GM21423 (cell line): ENCODE measurements at regions not wholly inside any gene's neighbourhood (a gene's known extent, or its start where the extent isn't known, plus 50 kb on each side); places are given as distances from the start of the nearest gene placed in this dataset.
"Not testable (repeated sequence)": the region's sequence is repeated elsewhere in the genome, so short reads cannot be mapped to it uniquely, and the experiment has no call there.

Experiments used
- ATAC-seq: cut with Tn5 transposase; IDR thresholded peaks from one replicate; pipeline ENCODE4 v1.9.1; 2021; ENCODE audit warnings: mild to moderate bottlenecking, moderate library complexity; ENCODE audit not compliant: unreplicated experiment

DNA sequence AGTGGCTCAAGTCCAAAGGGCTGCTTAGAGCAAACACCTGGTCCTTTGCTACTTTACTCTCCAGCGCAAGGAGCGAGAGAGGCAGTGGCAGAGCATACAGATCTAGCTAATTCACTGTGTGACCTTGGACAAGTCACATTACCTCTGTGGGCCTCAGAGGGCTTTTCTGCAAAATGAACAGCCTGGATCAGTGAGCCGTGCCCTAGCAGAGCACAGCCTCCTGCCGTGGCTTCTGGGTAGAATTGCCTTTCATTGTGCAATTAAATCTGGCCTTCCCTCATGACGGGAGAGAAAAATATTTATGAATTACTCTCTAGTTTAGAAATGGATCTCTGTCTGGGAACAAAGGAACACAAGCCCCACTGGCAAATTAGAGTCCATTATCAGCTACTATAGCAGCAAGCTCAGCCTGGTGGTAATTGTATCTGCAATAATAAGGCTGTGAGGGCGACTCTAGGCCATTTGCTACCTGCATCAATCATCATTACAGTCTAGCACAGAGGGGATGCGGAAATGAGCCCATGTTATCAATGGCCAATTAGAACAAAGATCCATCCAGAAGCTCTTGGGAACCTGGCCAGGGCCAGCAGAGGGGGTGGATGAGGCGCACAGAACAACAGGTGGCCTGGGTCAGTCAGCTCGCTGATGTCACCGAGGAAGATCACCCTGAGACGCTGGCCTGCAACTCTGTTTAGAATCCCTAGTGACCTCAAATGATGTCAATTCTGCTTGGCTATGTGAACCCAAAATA, 114.2 kb upstream of the LY86 start:
- ATAC-seq: no peak

DNA sequence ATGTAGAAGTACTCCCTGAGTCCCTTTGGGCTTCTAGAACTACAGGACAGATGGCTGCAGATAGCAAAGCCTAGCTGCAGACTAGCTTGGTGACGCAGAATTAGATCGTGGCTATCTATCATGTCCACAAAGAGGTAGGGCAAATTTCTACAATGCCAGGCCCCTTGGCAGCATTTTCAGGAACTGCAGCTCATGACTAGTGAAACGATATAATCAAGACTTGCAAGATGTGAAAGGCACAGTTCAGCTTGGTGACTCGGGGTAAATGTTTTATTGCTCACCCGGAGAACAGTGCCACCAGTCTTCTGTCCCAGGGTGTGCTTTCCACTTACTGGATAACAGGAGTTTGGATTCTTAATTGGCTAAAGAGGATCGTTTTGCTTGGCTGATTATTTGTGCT, 108.7 kb upstream of the LY86 start:
- ATAC-seq: no peak

DNA sequence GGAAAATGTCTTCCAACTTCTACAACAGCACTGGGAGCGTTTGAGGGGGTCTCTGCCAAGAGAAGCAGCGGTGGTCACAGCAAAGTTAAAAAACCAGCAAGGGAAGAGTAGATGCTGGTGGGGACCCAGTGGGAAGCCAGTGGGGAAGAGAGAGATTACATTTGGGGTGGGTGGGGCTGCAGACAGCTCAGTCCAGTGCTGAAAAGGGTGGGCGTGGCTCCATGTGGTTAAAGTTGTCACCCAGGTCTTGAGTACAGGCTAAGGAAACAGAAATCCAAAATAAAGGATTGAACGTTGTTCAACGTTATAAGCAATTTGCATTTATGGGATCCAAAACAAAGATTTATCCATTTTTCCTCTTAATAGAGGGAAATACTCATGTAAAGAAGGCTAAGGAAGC, 106.3 kb upstream of the LY86 start:
- ATAC-seq: no peak

DNA sequence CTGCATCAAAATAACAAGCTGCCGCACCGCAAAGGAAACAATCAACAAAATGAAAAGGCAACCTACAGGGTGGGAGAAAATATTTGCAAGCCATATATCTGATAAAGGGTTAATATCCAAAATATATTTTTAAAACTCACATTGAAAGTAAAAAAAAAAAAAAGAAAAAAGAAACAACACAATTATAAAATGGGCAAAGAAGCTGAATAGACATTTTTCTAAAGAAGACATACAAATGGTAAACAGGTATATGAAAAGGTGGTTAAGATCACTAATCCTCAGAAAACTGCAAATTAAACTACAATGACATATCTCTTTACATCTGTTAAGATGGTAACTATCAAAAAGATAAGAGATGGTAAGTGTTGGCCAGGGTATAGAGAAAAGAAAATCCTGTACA, 105.4 kb upstream of the LY86 start:
- no peak for ATAC-seq

- no peak for ATAC-seq
Measured at GRCh38 chr6:6483733-6484132, 104.8 kb upstream of the LY86 start.

DNA sequence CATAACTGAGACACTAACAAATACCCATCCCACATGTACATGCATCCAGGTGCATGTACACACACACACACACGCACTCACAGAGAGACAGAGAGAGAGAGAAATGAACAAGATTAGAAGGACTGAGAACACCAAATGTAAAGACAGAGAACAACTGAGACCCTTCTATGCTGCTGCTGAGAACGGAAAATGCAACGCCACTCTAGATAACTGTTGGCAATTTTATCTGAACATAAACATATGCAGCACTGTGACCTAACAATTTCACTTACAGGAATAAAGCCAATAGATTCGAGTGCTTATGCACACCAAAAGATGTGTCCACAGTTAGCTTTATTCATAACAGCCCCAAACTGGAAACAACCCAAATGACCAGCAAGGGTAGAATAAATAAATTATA, 103.8 kb upstream of the LY86 start:
- ATAC-seq: no peak

GRCh38 chr6:6486595-6486994, 101.9 kb upstream of the LY86 start:
- ATAC-seq: no peak

DNA sequence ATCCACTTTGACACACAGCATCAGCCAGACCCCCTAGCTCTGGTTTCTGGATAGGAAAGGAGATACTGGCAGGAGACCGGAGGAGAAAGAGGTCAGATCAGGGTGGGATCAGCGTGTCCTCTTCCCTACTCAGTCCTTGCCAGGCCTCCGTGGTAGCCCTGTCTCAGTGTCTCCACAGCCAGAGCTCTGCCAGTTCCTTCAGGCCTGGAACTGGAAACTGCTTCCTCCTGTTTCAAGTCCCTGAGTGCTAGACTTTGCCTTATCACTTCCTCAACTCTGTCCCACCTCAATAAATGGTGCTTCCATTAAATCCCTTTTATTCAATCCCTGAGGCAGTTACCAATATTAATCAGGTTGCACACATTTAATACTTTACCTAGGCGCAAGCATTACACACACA, 96.8 kb upstream of the LY86 start:
- ATAC-seq: no peak

DNA sequence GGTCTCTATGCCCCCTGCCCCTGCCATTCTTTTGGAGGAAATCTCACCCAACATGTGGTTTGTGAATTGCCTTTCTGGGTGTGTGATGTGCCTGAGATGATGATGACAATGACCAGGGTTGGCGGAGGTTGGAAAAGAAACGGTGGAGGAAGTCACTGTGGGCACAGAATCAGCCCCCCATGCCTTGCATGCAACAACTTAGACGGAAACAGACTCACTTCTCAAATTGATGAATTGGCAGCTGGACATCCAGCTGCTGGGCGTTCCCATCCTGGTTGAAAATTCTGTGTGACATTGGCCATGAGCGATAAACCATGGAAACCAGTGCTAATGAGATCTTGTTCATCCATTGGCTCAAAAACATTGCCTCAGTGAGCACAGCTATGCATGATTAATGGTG, 95.8 kb upstream of the LY86 start:
- no peak for ATAC-seq

GRCh38 chr6:6494139-6494538, 94.4 kb upstream of the LY86 start:
- ATAC-seq: not testable (repeated sequence)

DNA sequence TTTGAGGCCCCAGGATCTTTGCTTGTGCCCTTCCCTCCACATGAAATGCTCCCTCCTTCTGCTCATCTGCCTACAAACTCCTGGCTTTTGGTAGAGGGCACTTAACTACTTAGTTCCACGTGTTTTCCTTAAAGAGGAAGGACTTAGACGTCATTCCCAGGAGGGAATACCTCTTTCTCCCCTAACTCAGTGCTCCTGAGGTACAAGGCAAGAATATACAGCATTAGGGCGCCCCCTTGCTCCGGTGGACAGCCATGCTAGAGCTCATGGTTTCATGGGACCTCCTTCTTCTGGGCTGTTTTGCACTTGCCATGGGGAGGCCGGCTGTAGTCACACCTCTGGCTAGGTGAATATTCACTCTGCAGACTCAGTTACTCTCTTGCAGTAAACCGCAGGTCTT, 93.8 kb upstream of the LY86 start:
- no peak for ATAC-seq

DNA sequence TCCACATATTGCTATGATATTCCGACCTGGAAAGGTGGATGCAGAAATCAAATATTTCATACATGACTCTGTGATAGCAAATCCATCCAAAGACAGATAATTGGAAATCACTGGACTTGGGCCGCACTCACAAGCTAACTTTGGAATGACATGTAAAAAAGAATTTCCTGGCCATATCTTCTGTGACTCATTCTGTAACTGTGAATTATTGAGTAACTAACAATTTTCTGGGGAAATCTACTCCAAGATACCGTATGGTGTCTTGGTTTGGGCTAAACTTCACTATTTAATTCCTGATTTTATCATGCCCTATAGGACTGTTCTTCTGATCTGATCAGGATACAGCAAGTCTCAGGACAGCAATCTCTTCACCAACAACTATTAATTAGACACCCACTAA, 92.7 kb upstream of the LY86 start:
- ATAC-seq: no peak

DNA sequence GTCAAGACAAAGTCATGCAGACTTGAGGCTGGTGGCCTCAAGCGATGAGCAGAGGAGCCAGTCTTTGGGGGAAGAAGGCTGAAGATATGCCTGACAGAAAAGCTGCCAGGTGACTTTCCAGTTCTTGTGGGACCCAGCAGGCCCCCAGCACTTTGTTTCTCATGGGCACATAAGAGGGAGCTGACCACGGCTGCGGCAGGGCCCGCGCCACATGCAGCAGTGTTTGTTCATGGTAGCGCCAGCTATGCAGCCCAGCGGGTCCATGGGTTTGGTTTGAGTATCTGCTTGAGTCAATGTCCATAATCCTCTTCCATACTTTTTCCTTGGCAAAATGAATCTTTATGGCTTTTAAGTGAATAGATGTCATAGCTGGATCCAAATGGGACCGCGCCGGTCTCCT, 91.0 kb upstream of the LY86 start:
- no peak for ATAC-seq

DNA sequence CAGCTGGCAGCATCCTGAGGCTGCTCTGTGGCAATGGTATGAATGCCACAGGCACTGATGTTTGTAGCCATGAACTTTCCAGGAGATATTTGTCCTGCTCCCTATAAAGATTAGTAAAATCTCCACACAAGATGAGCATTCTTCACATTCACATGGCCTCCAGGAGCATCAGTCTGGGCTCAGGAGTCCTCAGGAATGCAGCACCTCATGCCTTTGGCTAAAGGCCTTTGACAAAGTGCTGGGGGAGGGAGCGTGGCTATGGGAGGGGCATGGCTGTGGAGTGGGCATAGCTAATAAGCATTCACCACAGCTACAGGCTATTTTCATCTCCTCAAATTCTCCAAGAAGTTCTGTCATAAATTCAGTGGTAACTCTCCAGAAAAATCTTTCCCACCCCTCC, 90.5 kb upstream of the LY86 start:
- ATAC-seq: no peak

GRCh38 chr6:6503191-6503590, 85.3 kb upstream of the LY86 start:
- no peak for ATAC-seq

GRCh38 chr6:6505111-6505510, 83.4 kb upstream of the LY86 start:
- ATAC-seq: no peak

DNA sequence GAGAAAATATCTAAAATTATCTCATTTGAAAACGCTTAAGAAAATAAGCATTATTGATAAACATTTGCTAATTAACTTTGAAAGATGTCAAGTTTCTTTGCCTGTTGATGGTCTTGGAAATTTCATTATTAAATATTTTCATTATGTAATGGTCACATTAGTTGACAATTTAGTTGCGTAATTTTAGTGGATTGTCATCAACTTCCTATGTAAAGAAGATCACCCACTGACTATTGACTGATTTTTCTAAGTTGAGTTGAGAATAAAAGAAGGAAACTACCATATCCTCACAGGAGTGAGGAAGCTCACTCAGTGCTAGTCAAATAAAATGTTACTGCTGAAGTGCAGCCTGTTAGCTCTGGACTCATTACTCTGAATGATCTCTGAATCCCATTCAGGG, 79.9 kb upstream of the LY86 start:
- no peak for ATAC-seq

- ATAC-seq: no peak
Measured at GRCh38 chr6:6509284-6509683, 79.2 kb upstream of the LY86 start.

DNA sequence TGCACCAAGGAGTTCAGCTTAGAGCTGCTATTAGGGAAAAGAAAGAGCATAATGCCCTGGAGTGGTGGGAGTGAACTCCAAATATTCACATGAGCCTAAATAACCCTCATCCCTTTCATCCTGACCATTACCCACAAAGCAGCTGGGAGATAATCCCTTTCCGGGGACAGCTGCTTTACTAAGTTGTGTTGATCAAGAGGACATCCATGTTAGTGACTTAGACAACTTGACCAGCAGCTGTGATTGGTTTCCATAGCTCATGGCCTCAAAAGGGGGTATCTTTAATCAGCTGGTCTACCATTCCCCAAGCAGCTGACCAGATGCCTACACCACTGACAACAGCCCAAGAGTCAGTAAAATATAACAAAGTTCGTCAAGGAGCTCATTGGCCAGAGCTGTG, 75.8 kb upstream of the LY86 start:
- ATAC-seq: no peak

GRCh38 chr6:6515691-6516607, 72.6 kb upstream of the LY86 start:
- no peak for ATAC-seq

- ATAC-seq: no peak
Measured at GRCh38 chr6:6516666-6517458, 71.7 kb upstream of the LY86 start.
